Testis (tissue), 2 donors: ENCODE measurements at regions not wholly inside any gene's neighbourhood (a gene's known extent, or its start where the extent isn't known, plus 50 kb on each side); places are given as distances from the start of the nearest gene placed in this dataset.

Source experiments
- CTCF ChIP-seq, 3 experiments: fragments of 450-650 bp in 2 of 3; fragments of 200-600 bp in 1 of 3; sonication (generic) in 1 of 3; IDR thresholded peaks; one replicate each; pipeline ENCODE4 v1.5.1; 2016 to 2019; ENCODE audit warnings: antibody characterized with exemption in 3 of 3, mild to moderate bottlenecking in 2 of 3, moderate library complexity in 1 of 3
- POLR2A ChIP-seq: fragments of 450-650 bp; IDR thresholded peaks from one replicate; pipeline ENCODE4 v1.6.1; 2017; ENCODE audit warnings: antibody characterized with exemption, mild to moderate bottlenecking, moderate library complexity

GRCh38 chr5:117475919-117476318 lies 901.3 kb upstream of the SEMA6A start:
- no peak for TF ChIP-seq CTCF (IDR thresholded peaks at IDR 0.05)
- no peak for TF ChIP-seq POLR2A
